ENCODE measurements at regions not wholly inside any gene's neighbourhood (a gene's known extent, or its start where the extent isn't known, plus 50 kb on each side); places are given as distances from the start of the nearest gene placed in this dataset.

DNA sequence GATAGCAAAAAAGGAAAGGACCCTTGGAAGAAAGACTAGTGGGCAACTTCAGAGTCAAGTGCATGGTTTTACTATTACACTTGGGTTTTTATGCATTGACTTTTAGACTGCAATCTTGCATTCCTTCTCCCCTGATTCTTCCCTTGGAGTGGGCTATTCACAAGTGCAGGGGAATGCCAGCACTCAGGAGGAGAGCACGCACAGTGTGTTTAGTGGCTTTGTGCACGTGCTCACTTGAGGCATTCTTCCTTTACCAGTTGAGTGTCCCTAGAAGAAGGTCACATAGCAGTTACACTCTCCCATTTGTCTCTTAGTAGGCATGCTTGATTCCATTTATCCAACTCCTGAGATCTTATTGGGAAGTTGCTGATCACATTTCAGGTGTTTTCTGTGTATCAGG, 351.1 kb upstream of the HSFY2 start:
- TF ChIP-seq, protein P1, sequence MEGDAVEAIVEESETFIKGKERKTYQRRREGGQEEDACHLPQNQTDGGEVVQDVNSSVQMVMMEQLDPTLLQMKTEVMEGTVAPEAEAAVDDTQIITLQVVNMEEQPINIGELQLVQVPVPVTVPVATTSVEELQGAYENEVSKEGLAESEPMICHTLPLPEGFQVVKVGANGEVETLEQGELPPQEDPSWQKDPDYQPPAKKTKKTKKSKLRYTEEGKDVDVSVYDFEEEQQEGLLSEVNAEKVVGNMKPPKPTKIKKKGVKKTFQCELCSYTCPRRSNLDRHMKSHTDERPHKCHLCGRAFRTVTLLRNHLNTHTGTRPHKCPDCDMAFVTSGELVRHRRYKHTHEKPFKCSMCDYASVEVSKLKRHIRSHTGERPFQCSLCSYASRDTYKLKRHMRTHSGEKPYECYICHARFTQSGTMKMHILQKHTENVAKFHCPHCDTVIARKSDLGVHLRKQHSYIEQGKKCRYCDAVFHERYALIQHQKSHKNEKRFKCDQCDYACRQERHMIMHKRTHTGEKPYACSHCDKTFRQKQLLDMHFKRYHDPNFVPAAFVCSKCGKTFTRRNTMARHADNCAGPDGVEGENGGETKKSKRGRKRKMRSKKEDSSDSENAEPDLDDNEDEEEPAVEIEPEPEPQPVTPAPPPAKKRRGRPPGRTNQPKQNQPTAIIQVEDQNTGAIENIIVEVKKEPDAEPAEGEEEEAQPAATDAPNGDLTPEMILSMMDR (IDR thresholded peaks at IDR 0.05 in 2 of 3, conservative IDR thresholded peaks at IDR 0.05 in 1 of 3; ENCODE audit: borderline replicate concordance in 1 of 3, insufficient read depth in 1 of 3, low read depth in 2 of 3, low read length in 2 of 3): no peak
- no peak for TF ChIP-seq RAD21 (IDR thresholded peaks at IDR 0.05; ENCODE audit: low read depth)
- TF ChIP-seq EZH2 (IDR thresholded peaks at IDR 0.05): no peak
- no peak for TF ChIP-seq POLR2AphosphoS5 (IDR thresholded peaks at IDR 0.05; ENCODE audit: low read depth, low read length)
- TF ChIP-seq EZH2phosphoT487 (IDR thresholded peaks at IDR 0.05; ENCODE audit: borderline replicate concordance): no peak
- TF ChIP-seq, protein P2, sequence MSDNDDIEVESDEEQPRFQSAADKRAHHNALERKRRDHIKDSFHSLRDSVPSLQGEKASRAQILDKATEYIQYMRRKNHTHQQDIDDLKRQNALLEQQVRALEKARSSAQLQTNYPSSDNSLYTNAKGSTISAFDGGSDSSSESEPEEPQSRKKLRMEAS (IDR thresholded peaks at IDR 0.05): no peak
- TF ChIP-seq, protein P3, sequence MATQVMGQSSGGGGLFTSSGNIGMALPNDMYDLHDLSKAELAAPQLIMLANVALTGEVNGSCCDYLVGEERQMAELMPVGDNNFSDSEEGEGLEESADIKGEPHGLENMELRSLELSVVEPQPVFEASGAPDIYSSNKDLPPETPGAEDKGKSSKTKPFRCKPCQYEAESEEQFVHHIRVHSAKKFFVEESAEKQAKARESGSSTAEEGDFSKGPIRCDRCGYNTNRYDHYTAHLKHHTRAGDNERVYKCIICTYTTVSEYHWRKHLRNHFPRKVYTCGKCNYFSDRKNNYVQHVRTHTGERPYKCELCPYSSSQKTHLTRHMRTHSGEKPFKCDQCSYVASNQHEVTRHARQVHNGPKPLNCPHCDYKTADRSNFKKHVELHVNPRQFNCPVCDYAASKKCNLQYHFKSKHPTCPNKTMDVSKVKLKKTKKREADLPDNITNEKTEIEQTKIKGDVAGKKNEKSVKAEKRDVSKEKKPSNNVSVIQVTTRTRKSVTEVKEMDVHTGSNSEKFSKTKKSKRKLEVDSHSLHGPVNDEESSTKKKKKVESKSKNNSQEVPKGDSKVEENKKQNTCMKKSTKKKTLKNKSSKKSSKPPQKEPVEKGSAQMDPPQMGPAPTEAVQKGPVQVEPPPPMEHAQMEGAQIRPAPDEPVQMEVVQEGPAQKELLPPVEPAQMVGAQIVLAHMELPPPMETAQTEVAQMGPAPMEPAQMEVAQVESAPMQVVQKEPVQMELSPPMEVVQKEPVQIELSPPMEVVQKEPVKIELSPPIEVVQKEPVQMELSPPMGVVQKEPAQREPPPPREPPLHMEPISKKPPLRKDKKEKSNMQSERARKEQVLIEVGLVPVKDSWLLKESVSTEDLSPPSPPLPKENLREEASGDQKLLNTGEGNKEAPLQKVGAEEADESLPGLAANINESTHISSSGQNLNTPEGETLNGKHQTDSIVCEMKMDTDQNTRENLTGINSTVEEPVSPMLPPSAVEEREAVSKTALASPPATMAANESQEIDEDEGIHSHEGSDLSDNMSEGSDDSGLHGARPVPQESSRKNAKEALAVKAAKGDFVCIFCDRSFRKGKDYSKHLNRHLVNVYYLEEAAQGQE (IDR thresholded peaks at IDR 0.05; ENCODE audit: low read depth): no peak
- TF ChIP-seq CEBPB (IDR thresholded peaks at IDR 0.05; ENCODE audit: low read depth): no peak
- no peak for TF ChIP-seq CBX3 (IDR thresholded peaks at IDR 0.05; ENCODE audit: low read depth)
- TF ChIP-seq POLR2A (IDR thresholded peaks at IDR 0.05; ENCODE audit: borderline replicate concordance, extremely low read depth, insufficient read depth, insufficient read length): no peak
- TF ChIP-seq SIN3A (IDR thresholded peaks at IDR 0.05; ENCODE audit: low read depth): no peak
- TF ChIP-seq ZNF274 (IDR thresholded peaks at IDR 0.05; ENCODE audit: low read depth, low read length): no peak
